GM23338 (cell line): ENCODE measurements at regions not wholly inside any gene's neighbourhood (a gene's known extent, or its start where the extent isn't known, plus 50 kb on each side); places are given as distances from the start of the nearest gene placed in this dataset.

ENCODE experiments used
- CREB1 ChIP-seq: fragments of 250-450 bp; sonication (Bioruptor Pico); IDR thresholded peaks from 2 replicates; pipeline ENCODE4 v1.5.0; 2020; ENCODE audit warnings: low read depth, mild to moderate bottlenecking, moderate library complexity
- CTCF ChIP-seq, 2 experiments: fragments of 200-600 bp in 1 of 2; sonication (generic) in 1 of 2; conservative IDR thresholded peaks; 2 replicates each; pipeline versions ENCODE4 v1.5.1 to v1.6.1; 2016 to 2017; ENCODE audit warnings: antibody characterized with exemption in 2 of 2, low read depth in 2 of 2, mild to moderate bottlenecking in 2 of 2, moderate library complexity in 1 of 2
- EZH2 ChIP-seq: fragments of 200-600 bp; sonication (generic); IDR thresholded peaks from one replicate; pipeline ENCODE4 v1.8.0; 2017; ENCODE audit warnings: antibody characterized with exemption, mild to moderate bottlenecking, low read depth; ENCODE audit not compliant: unreplicated experiment
- EZH2phosphoT487 ChIP-seq: fragments of 200-600 bp; sonication (generic); IDR thresholded peaks from one replicate; pipeline ENCODE4 v1.8.1; 2018; ENCODE audit warnings: antibody characterized with exemption; ENCODE audit not compliant: unreplicated experiment
- POLR2AphosphoS5 ChIP-seq: IDR thresholded peaks from 2 replicates; pipeline ENCODE4 v1.6.1; 2016; ENCODE audit warnings: antibody characterized with exemption, low read depth
- REST ChIP-seq: IDR thresholded peaks from one replicate; pipeline ENCODE4 v1.6.1; 2018; ENCODE audit warnings: antibody characterized with exemption; ENCODE audit not compliant: unreplicated experiment

- TF ChIP-seq CTCF (conservative IDR thresholded peaks at IDR 0.05; ENCODE audit: low read depth in 2 of 2), result no peak
- no peak for TF ChIP-seq CREB1
- TF ChIP-seq POLR2AphosphoS5, result no peak
- TF ChIP-seq REST, result no peak
- TF ChIP-seq EZH2, result no peak
- no peak for TF ChIP-seq EZH2phosphoT487
Measured at GRCh38 chrX:10783451-10783995, 163.1 kb upstream of the MID1 start.
